HCT116 (cell line): ENCODE measurements at regions not wholly inside any gene's neighbourhood (a gene's known extent, or its start where the extent isn't known, plus 50 kb on each side); places are given as distances from the start of the nearest gene placed in this dataset.

ENCODE experiments used
- ATAC-seq: fragments of 200-7000 bp; cut with Tn5 transposase; 2 replicates; pipeline ENCODE4 v1.9.1; 2020; ENCODE audit warnings: mild to moderate bottlenecking, moderate library complexity
- BruUV-seq: library from RNA; stranded (reverse); fragments of 400-500 nt; replicated peaks from 2 replicates; lab custom pipeline; 2021; lab: Mats Ljungman, UMichigan
- CTCF ChIA-PET: fragments of 300-600 bp; sonication (Branson Sonifier 250); formaldehyde crosslinking; loops from one replicate; lab custom pipeline; 2021; ENCODE audit warnings: antibody characterized with exemption; lab: Charles Lee
- POLR2A ChIA-PET: fragments of 300-600, 350-600 bp; sonication (Branson Sonifier 250); formaldehyde crosslinking; loops from one replicate; lab custom pipeline; 2021; ENCODE audit warnings: antibody characterized with exemption; lab: Charles Lee
- RAD21 ChIA-PET, 2 experiments: fragments of 300-600 bp; sonication (Branson Sonifier 250); formaldehyde crosslinking; loops; one replicate each; lab custom pipeline; 2023; ENCODE audit warnings: low total read pairs in 2 of 2; ENCODE audit not compliant: uncharacterized antibody in 2 of 2, unreplicated experiment in 2 of 2, low non-redundant PET in 1 of 2; lab: Charles Lee
- DNase-seq: peaks from one replicate; pipeline ENCODE4 v3.0.0-alpha.2; 2010; ENCODE audit warnings: low read depth, low spot score
- H2AFZ ChIP-seq: fragments of 200-600 bp; shearing (Covaris generic), sonication (generic); 2 replicates; pipeline ENCODE4 v1.6.1; 2017; ENCODE audit warnings: low read depth, mixed run types, mixed read lengths, antibody characterized with exemption, low read length; ENCODE audit not compliant: poor library complexity, severe bottlenecking
- H3K27ac ChIP-seq: 2 replicates; pipeline ENCODE4 v1.5.1; 2012; ENCODE audit warnings: low read depth, low read length
- H3K27me3 ChIP-seq: fragments of 200-600 bp; sonication (generic); 2 replicates; pipeline ENCODE4 v1.6.1; 2016; ENCODE audit warnings: mixed run types, low read length, mixed read lengths; ENCODE audit not compliant: insufficient read depth
- H3K36me3 ChIP-seq, 2 experiments: fragments of 200-500 bp in 1 of 2; fragments of 200-600 bp in 1 of 2; sonication (Bioruptor generic) in 1 of 2; sonication (generic) in 1 of 2; 2 replicates each; pipeline versions ENCODE4 v1.5.1 to v1.6.1; 2014 to 2016; ENCODE audit warnings: low read length in 2 of 2, inconsistent platforms in 1 of 2, mixed read lengths in 1 of 2, mixed run types in 1 of 2; ENCODE audit not compliant: insufficient read depth in 2 of 2, control insufficient read depth in 1 of 2
- H3K4me1 ChIP-seq, 2 experiments: fragments of 200-600 bp in 1 of 2; sonication (generic) in 1 of 2; 2 replicates each; pipeline versions ENCODE4 v1.5.1 to v1.6.1; 2012 to 2017; ENCODE audit warnings: low read length in 2 of 2, inconsistent platforms in 1 of 2, mild to moderate bottlenecking in 1 of 2, mixed read lengths in 1 of 2, mixed run types in 1 of 2, moderate library complexity in 1 of 2; ENCODE audit not compliant: insufficient read depth in 2 of 2, control insufficient read depth in 1 of 2
- H3K4me2 ChIP-seq: fragments of 200-600 bp; sonication (generic); 2 replicates; pipeline ENCODE4 v1.6.1; 2017; ENCODE audit warnings: mixed run types, low read length, mixed read lengths
- H3K4me3 ChIP-seq, 2 experiments: fragments of 200-600 bp in 1 of 2; sonication (generic) in 1 of 2; replicated peaks in 1 of 2; 2 replicates each; pipeline ENCODE4 v1.5.1; 2011 to 2016; ENCODE audit warnings: low read length in 2 of 2, control low read depth in 1 of 2, low read depth in 1 of 2, mild to moderate bottlenecking in 1 of 2, mixed read lengths in 1 of 2, mixed run types in 1 of 2
- H3K79me2 ChIP-seq: fragments of 200-600 bp; sonication (generic); 2 replicates; pipeline ENCODE4 v1.6.1; 2017; ENCODE audit warnings: mild to moderate bottlenecking, mixed run types, low read length, moderate library complexity, mixed read lengths; ENCODE audit not compliant: insufficient read depth
- H3K9ac ChIP-seq: fragments of 200-600 bp; sonication (generic); 2 replicates; pipeline ENCODE4 v1.6.1; 2016; ENCODE audit warnings: low read length, mixed read lengths
- H3K9me2 ChIP-seq: fragments of 200-600 bp; sonication (generic), shearing (Covaris generic); 2 replicates; pipeline ENCODE4 v1.6.1; 2017; ENCODE audit warnings: mixed run types, mild to moderate bottlenecking, moderate library complexity; ENCODE audit not compliant: insufficient read depth
- H3K9me3 ChIP-seq, 2 experiments: fragments of 200-500 bp in 1 of 2; fragments of 200-600 bp in 1 of 2; sonication (Bioruptor generic) in 1 of 2; sonication (generic) in 1 of 2; 2 replicates each; pipeline ENCODE4 v1.6.1; 2014 to 2017; ENCODE audit warnings: low read length in 2 of 2, mixed read lengths in 2 of 2, inconsistent platforms in 1 of 2, low read depth in 1 of 2, mild to moderate bottlenecking in 1 of 2, mixed run types in 1 of 2, moderate library complexity in 1 of 2; ENCODE audit not compliant: control insufficient read depth in 1 of 2, insufficient read depth in 1 of 2
- H4K20me1 ChIP-seq: fragments of 200-600 bp; sonication (generic), shearing (Covaris generic); 2 replicates; pipeline ENCODE4 v1.6.1; 2017; ENCODE audit warnings: mixed run types, mild to moderate bottlenecking, moderate library complexity; ENCODE audit not compliant: insufficient read depth
- CBX3 ChIP-seq: IDR thresholded peaks from 2 replicates; pipeline ENCODE4 v1.6.1; 2012; ENCODE audit warnings: low read depth
- EGR1 ChIP-seq: IDR thresholded peaks from 2 replicates; pipeline ENCODE4 v1.6.1; 2012; ENCODE audit warnings: low read depth
- EZH2 ChIP-seq: fragments of 200-600 bp; sonication (generic); IDR thresholded peaks from 2 replicates; pipeline ENCODE4 v1.6.1; 2017; ENCODE audit warnings: antibody characterized with exemption, mixed run types
- EZH2phosphoT487 ChIP-seq: fragments of 200-600 bp; IDR thresholded peaks from 2 replicates; pipeline ENCODE4 v1.6.1; 2018; ENCODE audit warnings: antibody characterized with exemption, borderline replicate concordance
- FOSL1 ChIP-seq: IDR thresholded peaks from 2 replicates; pipeline ENCODE4 v1.6.1; 2012; ENCODE audit warnings: low read depth
- JUND ChIP-seq: IDR thresholded peaks from 2 replicates; pipeline ENCODE4 v1.6.1; 2012
- POLR2AphosphoS5 ChIP-seq: IDR thresholded peaks from 2 replicates; pipeline ENCODE4 v1.6.1; 2011; ENCODE audit warnings: mild to moderate bottlenecking, low read depth, low read length, moderate library complexity
- RAD21 ChIP-seq: IDR thresholded peaks from 2 replicates; pipeline ENCODE4 v1.6.1; 2012; ENCODE audit warnings: low read depth, mild to moderate bottlenecking
- SP1 ChIP-seq: IDR thresholded peaks from 2 replicates; pipeline ENCODE4 v1.6.1; 2012; ENCODE audit warnings: low read depth
- SRF ChIP-seq: IDR thresholded peaks from 2 replicates; pipeline ENCODE4 v1.6.1; 2012; ENCODE audit warnings: low read depth
- YY1 ChIP-seq: IDR thresholded peaks from 2 replicates; pipeline ENCODE4 v1.6.1; 2011; ENCODE audit warnings: low read length, low read depth, moderate library complexity, mild to moderate bottlenecking; ENCODE audit not compliant: insufficient replicate concordance; ENCODE audit errors: extremely low read depth
- ZFX ChIP-seq: fragments of 450-650 bp; IDR thresholded peaks from 2 replicates; pipeline ENCODE4 v1.6.1; 2017
- intact Hi-C: fragments of 100-400 bp; cut with micrococcal nuclease; formaldehyde crosslinking; loops from 2 replicates; pipeline ENCODE4 v1.10.0; 2022
- TF ChIP-seq, protein P1 (sequence below), 3 experiments: fragments of 200-600 bp in 1 of 3; sonication (generic) in 1 of 3; IDR thresholded peaks in 2 of 3; conservative IDR thresholded peaks in 1 of 3; 2 replicates each; pipeline ENCODE4 v1.5.1; 2012 to 2017; ENCODE audit warnings: low read depth in 2 of 3, low read length in 2 of 3, antibody characterized with exemption in 1 of 3, borderline replicate concordance in 1 of 3, control low read depth in 1 of 3, mild to moderate bottlenecking in 1 of 3, mixed read lengths in 1 of 3, mixed run types in 1 of 3, moderate library complexity in 1 of 3; ENCODE audit not compliant: insufficient read depth in 1 of 3
- TF ChIP-seq, protein P2 (sequence below): IDR thresholded peaks from 2 replicates; pipeline ENCODE4 v1.6.1; 2012
- TF ChIP-seq, protein P3 (sequence below): IDR thresholded peaks from 2 replicates; pipeline ENCODE4 v1.6.1; 2012; ENCODE audit warnings: low read depth

DNA sequence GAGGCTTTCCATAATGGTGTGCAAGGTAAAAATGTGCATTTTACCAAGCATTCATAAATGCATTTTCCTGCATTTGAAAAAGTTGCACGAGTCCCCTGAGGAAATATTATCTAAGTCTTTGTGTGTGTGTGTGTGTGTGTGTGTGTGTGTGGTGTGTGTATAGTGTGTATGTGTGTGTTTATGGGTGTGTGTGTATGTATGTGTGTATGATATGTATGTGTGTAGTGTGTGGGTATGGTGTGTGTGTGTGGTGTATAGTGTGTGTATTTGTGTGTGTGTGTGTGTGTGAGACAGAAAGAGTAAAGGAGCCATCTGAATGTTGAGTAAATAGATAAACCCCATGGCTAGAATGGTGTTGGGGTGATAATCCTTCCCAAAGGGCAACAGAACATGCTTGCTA lies 229.6 kb upstream of the TBC1D5 start:
- Histone ChIP-seq H2AFZ (no peak overlapping the region), H3K27ac (no peak overlapping the region), H3K4me2 (no peak overlapping the region), H3K27me3 (no peaks in the 10 kb centered on the region), H3K4me1 (no peaks in the 10 kb centered on the region), H3K9me2 (no peaks in the 10 kb centered on the region), H3K9me3 (no peaks in the 10 kb centered on the region), H3K4me3 (no peak overlapping the region), H3K9ac (no peak overlapping the region), H3K79me2 (no peaks in the 10 kb centered on the region), H4K20me1 (no peaks in the 10 kb centered on the region), H3K36me3 (no peaks in the 10 kb centered on the region)
- RAD21 ChIA-PET: no interaction called here
- TF ChIP-seq FOSL1: no peak
- no peak for TF ChIP-seq POLR2AphosphoS5
- TF ChIP-seq, protein P1, sequence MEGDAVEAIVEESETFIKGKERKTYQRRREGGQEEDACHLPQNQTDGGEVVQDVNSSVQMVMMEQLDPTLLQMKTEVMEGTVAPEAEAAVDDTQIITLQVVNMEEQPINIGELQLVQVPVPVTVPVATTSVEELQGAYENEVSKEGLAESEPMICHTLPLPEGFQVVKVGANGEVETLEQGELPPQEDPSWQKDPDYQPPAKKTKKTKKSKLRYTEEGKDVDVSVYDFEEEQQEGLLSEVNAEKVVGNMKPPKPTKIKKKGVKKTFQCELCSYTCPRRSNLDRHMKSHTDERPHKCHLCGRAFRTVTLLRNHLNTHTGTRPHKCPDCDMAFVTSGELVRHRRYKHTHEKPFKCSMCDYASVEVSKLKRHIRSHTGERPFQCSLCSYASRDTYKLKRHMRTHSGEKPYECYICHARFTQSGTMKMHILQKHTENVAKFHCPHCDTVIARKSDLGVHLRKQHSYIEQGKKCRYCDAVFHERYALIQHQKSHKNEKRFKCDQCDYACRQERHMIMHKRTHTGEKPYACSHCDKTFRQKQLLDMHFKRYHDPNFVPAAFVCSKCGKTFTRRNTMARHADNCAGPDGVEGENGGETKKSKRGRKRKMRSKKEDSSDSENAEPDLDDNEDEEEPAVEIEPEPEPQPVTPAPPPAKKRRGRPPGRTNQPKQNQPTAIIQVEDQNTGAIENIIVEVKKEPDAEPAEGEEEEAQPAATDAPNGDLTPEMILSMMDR (IDR thresholded peaks at IDR 0.05 in 2 of 3, conservative IDR thresholded peaks at IDR 0.05 in 1 of 3; ENCODE audit: borderline replicate concordance in 1 of 3, insufficient read depth in 1 of 3, low read depth in 2 of 3, low read length in 2 of 3): no peak
- TF ChIP-seq CBX3: no peak
- TF ChIP-seq, protein P2, sequence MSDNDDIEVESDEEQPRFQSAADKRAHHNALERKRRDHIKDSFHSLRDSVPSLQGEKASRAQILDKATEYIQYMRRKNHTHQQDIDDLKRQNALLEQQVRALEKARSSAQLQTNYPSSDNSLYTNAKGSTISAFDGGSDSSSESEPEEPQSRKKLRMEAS: no peak
- TF ChIP-seq ZFX: no peak
- no peak for TF ChIP-seq EZH2
- TF ChIP-seq SRF: no peak
- DNase-seq (no peak), ATAC-seq (no peak)
- POLR2A ChIA-PET: interaction anchor here (0.8 kb wide), 1 partner anchor 22 kb away, joined by 3 read pairs; no protein-coding TSS in a partner anchor
- no TSS peak for BruUV-seq
- intact Hi-C loops: no loop called here
- CTCF ChIA-PET: no interaction called here

DNA sequence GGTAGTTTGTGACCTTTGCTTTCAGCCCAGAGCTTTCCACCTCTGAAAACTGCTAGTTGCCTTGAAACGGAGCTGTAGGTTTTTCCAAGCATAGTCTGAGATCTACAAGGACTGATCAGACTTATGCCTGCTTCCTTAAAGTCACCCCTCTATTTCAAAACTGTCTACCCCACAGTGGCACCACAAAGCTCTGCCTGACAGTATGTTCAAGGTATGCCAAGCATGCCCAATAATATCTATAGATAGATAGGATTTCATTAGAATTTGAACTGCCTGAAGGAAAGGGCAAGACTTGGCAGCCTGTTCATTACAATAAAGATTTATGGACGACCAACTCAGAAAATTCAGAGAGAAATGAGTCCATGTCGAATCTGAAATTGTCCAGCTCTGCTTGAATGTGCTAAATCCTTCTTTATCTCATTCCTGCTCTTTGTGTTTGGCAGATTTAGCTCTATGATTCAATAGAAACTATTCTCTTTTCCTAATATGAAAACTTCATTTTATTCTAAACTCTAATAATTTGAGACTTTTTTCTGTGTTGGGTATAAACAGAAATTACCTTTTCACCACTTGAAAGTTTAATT lies 227.6 kb upstream of the TBC1D5 start:
- ATAC-seq: no peak
- Histone ChIP-seq H3K79me2 (no peaks in the 10 kb centered on the region), H3K4me1 (no peaks in the 10 kb centered on the region), H3K36me3 (no peaks in the 10 kb centered on the region), H3K27ac (no peak overlapping the region), H4K20me1 (no peaks in the 10 kb centered on the region), H3K4me3 (no peak overlapping the region), H3K9ac (no peak overlapping the region), H3K9me3 (no peaks in the 10 kb centered on the region), H3K27me3 (no peaks in the 10 kb centered on the region), H2AFZ (no peak overlapping the region), H3K9me2 (no peaks in the 10 kb centered on the region), H3K4me2 (no peak overlapping the region)
- BruUV-seq: no TSS peak
- POLR2A ChIA-PET: no interaction called here
- CTCF ChIA-PET: no interaction called here
- intact Hi-C loops: no loop called here
- TF ChIP-seq EGR1 (no peak), YY1 (no peak), SP1 (no peak), CBX3 (no peak), RAD21 (no peak), FOSL1 (no peak), EZH2phosphoT487 (no peak), JUND (no peak), POLR2AphosphoS5 (no peak)
- TF ChIP-seq, protein P3, sequence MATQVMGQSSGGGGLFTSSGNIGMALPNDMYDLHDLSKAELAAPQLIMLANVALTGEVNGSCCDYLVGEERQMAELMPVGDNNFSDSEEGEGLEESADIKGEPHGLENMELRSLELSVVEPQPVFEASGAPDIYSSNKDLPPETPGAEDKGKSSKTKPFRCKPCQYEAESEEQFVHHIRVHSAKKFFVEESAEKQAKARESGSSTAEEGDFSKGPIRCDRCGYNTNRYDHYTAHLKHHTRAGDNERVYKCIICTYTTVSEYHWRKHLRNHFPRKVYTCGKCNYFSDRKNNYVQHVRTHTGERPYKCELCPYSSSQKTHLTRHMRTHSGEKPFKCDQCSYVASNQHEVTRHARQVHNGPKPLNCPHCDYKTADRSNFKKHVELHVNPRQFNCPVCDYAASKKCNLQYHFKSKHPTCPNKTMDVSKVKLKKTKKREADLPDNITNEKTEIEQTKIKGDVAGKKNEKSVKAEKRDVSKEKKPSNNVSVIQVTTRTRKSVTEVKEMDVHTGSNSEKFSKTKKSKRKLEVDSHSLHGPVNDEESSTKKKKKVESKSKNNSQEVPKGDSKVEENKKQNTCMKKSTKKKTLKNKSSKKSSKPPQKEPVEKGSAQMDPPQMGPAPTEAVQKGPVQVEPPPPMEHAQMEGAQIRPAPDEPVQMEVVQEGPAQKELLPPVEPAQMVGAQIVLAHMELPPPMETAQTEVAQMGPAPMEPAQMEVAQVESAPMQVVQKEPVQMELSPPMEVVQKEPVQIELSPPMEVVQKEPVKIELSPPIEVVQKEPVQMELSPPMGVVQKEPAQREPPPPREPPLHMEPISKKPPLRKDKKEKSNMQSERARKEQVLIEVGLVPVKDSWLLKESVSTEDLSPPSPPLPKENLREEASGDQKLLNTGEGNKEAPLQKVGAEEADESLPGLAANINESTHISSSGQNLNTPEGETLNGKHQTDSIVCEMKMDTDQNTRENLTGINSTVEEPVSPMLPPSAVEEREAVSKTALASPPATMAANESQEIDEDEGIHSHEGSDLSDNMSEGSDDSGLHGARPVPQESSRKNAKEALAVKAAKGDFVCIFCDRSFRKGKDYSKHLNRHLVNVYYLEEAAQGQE: no peak
- DNase-seq: no peak
- RAD21 ChIA-PET: no interaction called here
